ENCODE measurements at regions not wholly inside any gene's neighbourhood (a gene's known extent, or its start where the extent isn't known, plus 50 kb on each side); places are given as distances from the start of the nearest gene placed in this dataset.

GRCh38 chr9:21605489-21605931, 123.4 kb upstream of the IFNE start:
- H3K27ac ChIP-seq = no peak overlapping the region
- TF ChIP-seq ZFX (IDR thresholded peaks at IDR 0.05) = no peak
- no peak for TF ChIP-seq CTCF (conservative IDR thresholded peaks at IDR 0.05)

GRCh38 chr9:21607576-21607975, 125.5 kb upstream of the IFNE start:
- no peak overlapping the region for H3K27ac ChIP-seq
- TF ChIP-seq CTCF (conservative IDR thresholded peaks at IDR 0.05) (no peak), ZFX (IDR thresholded peaks at IDR 0.05) (no peak)

- TF ChIP-seq CTCF (conservative IDR thresholded peaks at IDR 0.05) = no peak
- no peak for TF ChIP-seq ZFX (IDR thresholded peaks at IDR 0.05)
- H3K27ac ChIP-seq = no peak overlapping the region
Observed at GRCh38 chr9:21608200-21608599, 126.1 kb upstream of the IFNE start.

DNA sequence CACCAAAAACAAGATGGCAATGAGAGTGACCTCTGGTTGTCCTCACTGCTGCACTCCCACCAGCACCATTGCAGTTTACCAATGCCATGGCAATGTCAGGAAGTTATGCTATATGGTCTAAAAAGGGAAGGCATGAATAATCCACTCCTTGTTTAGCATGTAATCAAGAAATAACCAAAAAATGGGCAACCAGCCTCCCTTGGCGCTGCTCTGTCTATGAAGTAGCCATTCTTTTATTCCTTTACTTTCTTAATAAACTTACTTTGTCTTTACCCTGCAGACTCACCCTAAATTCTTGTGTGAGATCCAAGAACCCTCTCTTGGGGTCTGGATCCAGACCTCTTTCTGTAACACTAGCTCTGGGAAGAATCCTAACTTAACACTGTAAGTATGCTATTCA, 127.4 kb upstream of the IFNE start:
- H3K27ac ChIP-seq = no peak overlapping the region
- TF ChIP-seq CTCF (conservative IDR thresholded peaks at IDR 0.05) = no peak
- TF ChIP-seq ZFX (IDR thresholded peaks at IDR 0.05) = no peak

DNA sequence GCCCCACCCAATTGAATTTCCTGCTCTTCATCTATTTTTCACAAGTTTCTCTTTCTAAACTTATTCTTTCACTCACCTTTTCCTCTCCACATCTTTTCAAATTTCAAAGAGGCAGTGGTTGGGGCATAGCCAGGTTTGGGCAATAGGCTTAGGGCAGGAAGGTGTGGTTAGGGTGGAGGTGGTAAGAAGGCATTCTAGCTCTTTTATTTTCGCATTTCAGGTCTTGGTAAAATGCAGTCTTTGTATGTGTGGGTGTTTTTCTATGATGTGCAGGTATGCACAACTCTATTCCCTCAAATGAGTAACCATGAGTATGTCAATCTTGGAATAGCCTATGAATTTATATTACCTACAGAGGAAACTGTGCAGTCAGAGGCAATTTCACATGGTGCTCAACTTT, 129.8 kb upstream of the IFNE start:
- TF ChIP-seq ZFX (IDR thresholded peaks at IDR 0.05) (no peak), CTCF (conservative IDR thresholded peaks at IDR 0.05) (no peak)
- no peak overlapping the region for H3K27ac ChIP-seq

- H3K27ac ChIP-seq = no peak overlapping the region
- TF ChIP-seq ZFX (IDR thresholded peaks at IDR 0.05) (no peak), CTCF (conservative IDR thresholded peaks at IDR 0.05) (no peak)
Observed at GRCh38 chr9:21615018-21615417, 132.9 kb upstream of the IFNE start.

- no peak for TF ChIP-seq ZFX (IDR thresholded peaks at IDR 0.05)
- TF ChIP-seq CTCF (conservative IDR thresholded peaks at IDR 0.05) = no peak
- H3K27ac ChIP-seq = no peak overlapping the region
Observed at GRCh38 chr9:21615446-21615845, 133.3 kb upstream of the IFNE start.
